HG03520 (cell line): ENCODE measurements at regions not wholly inside any gene's neighbourhood (a gene's known extent, or its start where the extent isn't known, plus 50 kb on each side); places are given as distances from the start of the nearest gene placed in this dataset.
"Not testable (repeated sequence)": the region's sequence is repeated elsewhere in the genome, so short reads cannot be mapped to it uniquely, and the experiment has no call there.

ENCODE experiments used
- ATAC-seq: cut with Tn5 transposase; IDR thresholded peaks from one replicate; pipeline ENCODE4 v1.9.1; 2021; ENCODE audit warnings: mild to moderate bottlenecking, moderate library complexity; ENCODE audit not compliant: unreplicated experiment

- ATAC-seq: no peak
Observed at GRCh38 chr12:47352067-47352466, 272.3 kb upstream of the AMIGO2 start.

- no peak for ATAC-seq
Observed at GRCh38 chr12:47351526-47351925, 271.8 kb upstream of the AMIGO2 start.

DNA sequence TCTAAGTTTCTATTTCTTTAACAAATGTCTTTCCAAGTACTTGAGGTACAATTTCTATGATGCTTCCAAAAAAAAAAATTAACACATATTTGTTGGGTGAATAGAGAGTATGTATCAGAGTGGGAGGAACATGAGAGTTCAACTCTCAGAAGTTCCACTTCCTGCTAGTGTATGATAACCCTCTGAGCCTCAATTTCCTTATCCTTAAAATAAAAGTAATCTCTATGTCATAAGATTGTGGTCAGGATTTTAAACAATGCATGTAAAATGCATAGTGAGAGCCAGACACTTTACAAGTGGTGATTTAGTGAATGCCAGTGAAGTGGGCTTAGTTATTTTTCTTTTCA, 270.3 kb upstream of the AMIGO2 start:
- no peak for ATAC-seq

GRCh38 chr12:47349137-47350061, 269.6 kb upstream of the AMIGO2 start:
- ATAC-seq: no peak

DNA sequence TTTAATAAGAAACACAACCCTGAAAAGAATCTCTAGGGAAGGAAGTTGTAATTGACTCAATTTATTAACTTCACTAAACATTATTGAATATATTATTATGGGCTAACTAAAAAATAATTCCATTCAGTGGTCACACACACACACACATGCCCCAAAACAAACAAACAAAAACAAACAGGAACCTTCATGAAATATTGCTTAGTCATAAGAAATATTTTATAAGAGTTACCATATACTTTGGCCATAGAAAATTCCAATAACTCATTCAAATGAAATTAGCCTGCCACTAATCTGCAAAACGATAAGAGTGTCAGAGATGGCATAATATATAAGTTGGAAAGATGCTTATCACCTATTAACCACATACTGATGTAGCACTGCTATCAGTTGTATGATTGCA, 268.4 kb upstream of the AMIGO2 start:
- no peak for ATAC-seq

DNA sequence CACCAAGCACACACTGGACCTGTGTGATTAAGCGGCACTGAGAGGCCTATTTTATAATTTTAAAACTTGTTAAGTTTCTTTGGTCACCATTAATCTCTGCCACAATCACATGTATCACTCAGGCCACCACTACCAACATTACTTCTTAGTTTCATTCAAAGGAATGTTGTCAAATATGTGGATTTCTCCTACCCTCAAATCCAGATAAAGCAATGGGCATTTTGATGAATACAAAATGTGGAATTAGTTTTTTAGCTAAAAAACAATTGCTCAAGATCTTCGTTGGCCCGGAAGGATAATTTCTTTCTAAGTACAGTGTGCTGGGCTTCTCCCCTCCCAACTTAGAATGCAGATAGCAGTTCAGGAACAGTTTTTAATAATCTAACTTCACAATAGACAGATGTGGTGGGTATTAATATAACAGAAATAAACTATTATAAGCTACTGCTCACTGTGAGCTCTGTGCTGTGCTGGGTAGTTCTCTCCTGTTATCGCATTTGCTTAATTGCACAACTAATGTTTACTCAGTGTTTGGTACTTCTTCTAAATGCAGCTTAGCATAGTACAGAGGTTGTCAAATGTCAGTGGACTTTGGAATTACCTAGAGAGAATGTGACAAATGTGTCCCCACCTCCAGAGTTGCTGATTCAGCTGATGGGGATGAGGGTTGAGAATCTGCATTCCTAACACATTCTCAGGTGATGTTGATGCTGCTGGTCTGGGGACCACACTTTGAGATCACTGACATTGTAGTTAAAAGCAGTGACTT, 266.7 kb upstream of the AMIGO2 start:
- no peak for ATAC-seq

DNA sequence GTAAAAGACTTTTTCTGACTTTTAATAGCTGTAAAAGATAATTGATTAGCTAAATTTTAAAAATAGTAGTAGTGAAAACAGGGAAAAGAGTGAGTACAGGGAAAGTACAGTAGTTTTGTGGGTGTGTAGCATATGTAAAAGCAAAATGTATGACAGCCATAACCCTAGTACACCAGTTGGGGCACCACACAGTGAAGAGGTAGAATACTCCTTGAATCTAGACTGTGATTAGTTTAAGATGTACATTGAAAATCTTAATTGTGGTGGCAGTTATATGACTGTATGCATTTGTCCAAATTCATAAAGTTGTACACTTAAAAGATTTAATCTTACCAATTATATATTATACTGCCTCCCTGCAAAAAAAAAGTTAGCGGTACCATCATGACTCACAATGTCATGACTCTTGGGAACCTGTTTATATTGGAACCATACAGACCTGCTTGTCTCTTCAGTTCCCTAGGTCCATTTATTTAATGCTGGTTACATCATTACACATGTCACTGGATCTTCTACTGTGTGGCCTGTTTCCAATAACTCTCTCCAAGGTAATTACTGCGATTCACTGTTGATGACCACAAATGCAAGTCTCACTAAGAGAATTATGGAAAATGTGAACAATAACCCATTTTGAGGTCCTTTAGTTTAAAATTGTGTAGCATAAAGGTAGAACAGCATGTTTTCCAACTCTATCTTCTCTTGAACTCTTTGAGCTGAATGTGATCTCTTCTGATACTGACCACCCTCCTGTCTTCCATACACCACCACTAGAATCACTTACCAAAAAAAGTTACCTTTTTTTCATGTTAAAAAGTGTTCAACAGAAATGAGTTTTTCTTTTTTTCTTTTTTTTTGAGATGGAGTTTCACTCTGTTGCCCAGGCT, 264.2 kb upstream of the AMIGO2 start:
- no peak for ATAC-seq

DNA sequence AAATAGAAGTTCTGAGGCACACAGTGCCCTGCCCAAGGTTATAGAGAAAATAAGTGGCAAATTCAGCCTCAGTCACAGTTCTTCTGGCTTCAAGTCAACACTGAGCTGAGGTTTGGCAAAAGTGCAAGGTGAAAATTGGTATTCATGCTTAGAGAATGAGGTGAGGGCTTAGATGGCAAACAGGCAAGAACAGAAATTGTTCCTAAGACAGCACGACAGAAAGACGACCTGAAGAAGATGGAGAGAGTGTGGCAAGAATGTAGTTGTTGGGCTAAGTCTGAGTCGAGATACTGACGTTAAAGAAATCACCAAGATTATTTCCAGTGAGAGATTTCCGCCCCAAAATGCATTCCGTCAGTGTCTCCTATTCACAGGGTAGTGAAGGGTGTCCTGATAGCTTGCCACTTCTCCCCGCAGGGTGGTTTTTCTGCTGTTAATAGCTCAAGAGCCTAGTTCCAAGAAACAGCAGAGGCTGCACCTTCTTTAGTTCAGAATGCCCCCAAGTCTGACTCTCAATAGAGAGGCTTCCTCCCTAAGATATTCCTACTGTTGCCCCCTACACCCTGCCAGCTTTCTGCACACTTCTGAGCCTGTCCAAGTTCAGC, 260.8 kb upstream of the AMIGO2 start:
- ATAC-seq: no peak

DNA sequence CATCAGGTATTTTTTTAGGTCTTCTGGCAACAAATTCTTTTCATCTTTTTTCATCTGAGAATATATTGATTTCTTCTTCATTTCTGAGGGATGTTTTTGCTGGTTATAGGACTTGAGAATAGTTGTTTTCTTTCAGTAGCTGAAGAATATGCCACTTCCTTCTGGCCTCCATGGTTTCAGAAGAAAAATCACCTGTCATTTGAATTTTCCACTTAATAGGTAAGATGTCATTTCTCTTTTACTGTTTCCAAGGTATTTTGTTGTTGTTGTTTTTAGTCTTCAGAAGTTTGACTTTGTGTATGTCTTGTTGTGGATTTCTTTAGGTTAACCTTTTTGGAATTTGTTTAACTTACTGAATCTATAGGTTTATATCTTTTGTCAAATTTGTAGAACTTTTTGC, 257.8 kb upstream of the AMIGO2 start:
- no peak for ATAC-seq

DNA sequence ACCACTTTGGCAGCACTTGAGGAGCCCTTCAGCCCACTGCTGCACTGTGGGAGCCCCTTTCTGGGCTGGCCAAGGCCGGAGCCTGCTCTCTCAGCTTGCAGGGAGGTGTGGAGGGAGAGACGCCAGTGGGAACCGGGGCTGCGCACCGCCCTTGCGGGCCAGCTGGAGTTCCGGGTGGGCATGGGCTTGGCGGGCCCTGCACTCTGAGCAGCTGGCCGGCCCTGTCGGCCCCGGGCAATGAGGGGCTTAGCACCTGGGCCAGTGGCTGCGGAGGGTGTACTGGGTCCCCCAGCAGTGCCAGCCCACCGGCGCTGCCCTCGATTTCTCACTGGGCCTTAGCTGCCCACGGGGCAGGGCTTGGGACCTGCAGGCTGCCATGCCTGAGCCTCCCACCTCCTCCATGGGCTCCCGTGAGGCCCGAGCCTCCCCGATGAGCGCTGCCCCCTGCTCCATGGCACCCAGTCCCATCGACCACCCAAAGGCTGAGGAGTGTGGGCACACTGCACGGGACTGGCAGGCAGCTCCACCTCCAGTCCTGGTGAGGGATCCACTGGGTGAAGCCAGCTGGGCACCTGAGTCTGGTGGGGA, 253.6 kb upstream of the AMIGO2 start:
- not testable (repeated sequence) for ATAC-seq

DNA sequence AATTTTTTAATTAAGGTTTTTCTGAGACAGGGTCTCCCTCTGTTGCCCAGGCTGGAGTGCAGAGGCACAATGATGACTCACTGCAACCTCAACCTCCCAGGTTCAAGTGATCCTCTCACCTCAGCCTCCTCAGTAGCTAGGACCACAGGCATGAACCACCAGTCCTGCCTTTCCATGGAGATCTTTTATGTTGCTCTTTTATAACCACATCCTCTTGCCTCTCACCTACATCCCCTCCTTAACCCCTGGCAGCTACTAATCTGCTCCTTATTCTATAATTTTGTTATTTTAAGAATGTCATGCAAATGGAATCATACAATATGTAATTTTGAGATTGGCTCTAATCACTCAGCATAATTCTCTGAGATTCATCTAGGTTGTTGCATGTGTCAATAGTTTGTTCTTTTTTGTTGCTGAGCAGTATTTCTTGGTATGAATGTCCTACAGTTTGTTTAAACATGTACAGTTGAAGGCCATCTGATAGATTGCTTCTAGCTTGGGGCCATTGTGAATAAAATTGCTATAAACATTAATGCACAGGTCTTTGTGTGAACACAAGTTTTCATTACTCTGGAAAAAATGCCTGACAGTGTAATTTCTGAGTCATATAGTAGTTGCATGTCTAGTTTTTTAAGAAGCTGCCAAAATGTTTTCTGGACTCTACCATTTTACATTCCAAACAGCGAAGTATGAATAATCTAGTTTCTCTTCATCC, 249.2 kb upstream of the AMIGO2 start:
- ATAC-seq: no peak

DNA sequence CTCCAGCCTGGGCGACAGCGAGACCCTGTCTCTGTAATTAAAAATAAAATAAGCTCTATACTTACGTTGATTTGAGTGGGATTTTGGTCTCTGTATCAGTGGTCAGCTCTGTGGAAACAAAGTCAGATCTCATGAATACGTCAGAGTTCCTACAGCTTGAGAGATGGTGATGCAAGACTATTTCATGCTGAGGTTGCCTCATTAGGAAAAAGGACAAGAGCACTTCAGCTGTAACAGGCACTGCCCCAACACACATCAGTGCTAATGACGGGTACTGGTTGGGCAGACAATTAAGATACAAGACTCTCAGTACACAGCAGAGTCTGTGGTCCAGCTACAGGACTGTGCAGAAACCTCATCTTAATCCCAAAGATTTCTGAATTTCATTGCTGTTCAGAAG, 246.4 kb upstream of the AMIGO2 start:
- ATAC-seq: no peak

DNA sequence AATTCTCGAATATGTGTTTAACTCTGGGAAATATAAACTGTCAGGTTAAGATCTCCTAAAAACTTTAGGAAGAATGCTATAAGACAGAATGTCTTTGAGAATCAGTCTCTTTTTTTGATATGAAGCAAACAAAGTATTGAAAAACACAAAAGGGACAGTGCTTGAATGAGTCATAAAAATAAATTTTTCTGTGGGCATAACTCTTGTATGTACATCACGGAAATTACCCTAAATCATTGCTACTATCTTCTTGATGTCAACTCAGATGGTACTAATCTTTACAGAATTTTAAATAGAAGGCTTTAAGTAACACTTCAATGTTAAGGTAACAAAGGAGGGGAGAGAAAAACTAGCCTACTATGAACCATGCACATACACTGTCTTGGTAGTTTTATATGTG, 244.0 kb upstream of the AMIGO2 start:
- ATAC-seq: no peak

DNA sequence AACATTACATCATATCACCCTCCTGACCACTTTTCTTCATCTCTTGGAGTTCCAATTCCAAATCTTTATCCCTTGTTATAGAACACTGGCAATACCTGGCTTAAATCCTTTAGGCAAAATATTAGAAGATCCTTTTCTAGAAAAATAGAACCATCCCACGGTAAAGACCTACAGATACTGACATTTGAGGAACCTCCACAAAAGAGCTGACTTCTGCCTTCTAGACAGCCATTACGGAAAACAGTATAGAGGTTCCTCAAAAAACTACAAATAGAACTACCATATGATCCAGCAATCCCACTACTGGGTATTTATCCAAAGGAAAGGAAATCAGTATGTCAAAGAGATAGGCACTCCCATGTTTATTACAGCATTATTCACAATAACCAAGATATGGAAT, 241.7 kb upstream of the AMIGO2 start:
- no peak for ATAC-seq

- no peak for ATAC-seq
Observed at GRCh38 chr12:47319746-47320145, 240.0 kb upstream of the AMIGO2 start.

GRCh38 chr12:47318963-47319362, 239.2 kb upstream of the AMIGO2 start:
- ATAC-seq: no peak

DNA sequence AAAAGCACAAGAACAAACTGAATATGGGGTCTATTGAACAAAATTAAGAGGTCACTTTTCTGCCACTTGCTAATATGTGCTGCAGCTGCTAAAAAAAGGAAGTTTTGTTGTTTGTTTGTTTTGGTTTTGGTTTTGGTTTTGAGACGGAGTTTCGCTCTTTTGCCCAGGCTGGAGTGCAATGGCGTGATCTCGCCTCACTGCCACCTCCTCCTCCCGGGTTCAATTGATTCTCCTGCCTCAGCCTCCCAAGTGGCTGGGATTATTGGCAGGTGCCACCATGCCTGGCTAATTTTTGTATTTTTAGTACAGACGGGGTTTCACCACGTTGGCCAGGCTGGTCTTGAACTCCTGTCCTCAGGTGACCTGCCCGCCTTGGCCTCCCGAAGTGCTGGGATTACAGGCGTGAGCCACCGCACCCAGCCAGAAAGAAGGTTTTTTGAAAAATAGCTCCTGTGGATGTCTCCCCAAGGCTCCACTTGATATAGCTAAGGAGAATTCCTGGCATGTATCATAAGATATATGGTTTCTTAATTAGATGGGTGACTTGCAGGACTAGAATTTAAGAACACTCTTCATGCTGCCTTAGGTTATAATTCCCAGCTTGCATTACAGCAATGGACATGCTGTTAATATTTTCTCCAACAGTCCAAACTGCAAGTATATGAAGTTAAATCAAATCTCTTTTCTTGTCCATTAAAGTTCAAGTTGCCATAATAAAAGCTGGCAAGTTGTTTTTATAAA, 237.6 kb upstream of the AMIGO2 start:
- ATAC-seq: no peak

GRCh38 chr12:47316609-47317049, 236.9 kb upstream of the AMIGO2 start:
- ATAC-seq: no peak

DNA sequence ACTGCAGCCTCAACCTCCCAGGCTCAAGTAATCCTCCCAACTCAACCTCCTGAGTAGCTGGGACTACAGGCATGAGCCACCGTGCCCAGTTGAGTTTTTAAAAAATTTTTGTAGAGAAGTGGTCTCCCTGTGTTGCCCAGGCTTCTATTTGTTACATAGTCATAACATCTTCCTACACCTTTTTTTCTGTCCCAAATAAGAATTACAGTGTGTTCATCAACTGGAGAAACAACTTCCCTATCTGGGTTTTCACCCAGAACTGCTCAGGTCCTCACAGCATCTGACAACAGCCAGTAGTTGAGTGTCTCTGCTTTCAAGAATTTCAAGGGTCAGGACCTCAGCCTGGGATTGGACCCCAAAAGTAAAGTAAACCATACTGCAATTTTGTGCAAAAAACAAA, 235.2 kb upstream of the AMIGO2 start:
- no peak for ATAC-seq
